Smooth muscle cell (in vitro differentiated cells): ENCODE measurements at regions not wholly inside any gene's neighbourhood (a gene's known extent, or its start where the extent isn't known, plus 50 kb on each side); places are given as distances from the start of the nearest gene placed in this dataset.
"Not testable (repeated sequence)": the region's sequence is repeated elsewhere in the genome, so short reads cannot be mapped to it uniquely, and the experiment has no call there.

Experiments
- DNase-seq: peaks from one replicate; lab custom pipeline; 2025; ENCODE audit not compliant: unreplicated experiment; lab: John Stamatoyannopoulos, UW
- H2AFZ ChIP-seq: fragments of 200-600 bp; sonication (generic); 2 replicates; pipeline ENCODE4 v1.6.0; 2016; ENCODE audit warnings: antibody characterized with exemption, low read depth, mild to moderate bottlenecking
- H3F3A ChIP-seq: fragments of 200-600 bp; sonication (generic); 2 replicates; pipeline ENCODE4 v1.6.0; 2017; ENCODE audit warnings: antibody characterized with exemption, low read depth
- H3K27ac ChIP-seq: fragments of 200-600 bp; sonication (generic); 2 replicates; pipeline ENCODE4 v1.5.1; 2016; ENCODE audit warnings: low read depth, mild to moderate bottlenecking
- H3K27me3 ChIP-seq: fragments of 200-600 bp; sonication (generic); 2 replicates; pipeline ENCODE4 v1.6.1; 2016; ENCODE audit warnings: low read depth, mild to moderate bottlenecking
- H3K36me3 ChIP-seq: fragments of 200-600 bp; sonication (generic); 2 replicates; pipeline ENCODE4 v1.5.1; 2016; ENCODE audit warnings: low read depth
- H3K4me1 ChIP-seq: fragments of 200-600 bp; sonication (generic); 2 replicates; pipeline ENCODE4 v1.5.1; 2016; ENCODE audit warnings: low read depth
- H3K4me2 ChIP-seq: fragments of 200-600 bp; sonication (generic); 2 replicates; pipeline ENCODE4 v1.6.0; 2016; ENCODE audit warnings: mild to moderate bottlenecking
- H3K4me3 ChIP-seq: fragments of 200-600 bp; sonication (generic); 2 replicates; pipeline ENCODE4 v1.5.1; 2016; ENCODE audit warnings: mild to moderate bottlenecking
- H3K79me2 ChIP-seq: fragments of 200-600 bp; sonication (generic); 2 replicates; pipeline ENCODE4 v1.6.0; 2016; ENCODE audit warnings: low read depth, mild to moderate bottlenecking
- H3K9ac ChIP-seq: fragments of 200-600 bp; sonication (generic); 2 replicates; pipeline ENCODE4 v1.6.0; 2016; ENCODE audit warnings: low read depth
- H3K9me3 ChIP-seq: fragments of 200-600 bp; sonication (generic); replicated peaks from 2 replicates; pipeline ENCODE4 v1.5.1; 2016; ENCODE audit warnings: low read depth
- H4K20me1 ChIP-seq: fragments of 200-600 bp; sonication (generic); 2 replicates; pipeline ENCODE4 v1.6.0; 2016; ENCODE audit warnings: low read depth
- WGBS: methylation state at CpG from one replicate; pipeline ENCODE4 v1.1.7; 2016; ENCODE audit warnings: low lambda C conversion rate; 5-methylcytosine and 5-hydroxymethylcytosine counted together
- TF ChIP-seq, protein P1 (sequence below): fragments of 200-600 bp; sonication (generic); IDR thresholded peaks from 2 replicates; pipeline ENCODE4 v1.5.1; 2017; ENCODE audit warnings: borderline replicate concordance, mild to moderate bottlenecking, antibody characterized with exemption; ENCODE audit not compliant: insufficient read depth, poor library complexity, severe bottlenecking

DNA sequence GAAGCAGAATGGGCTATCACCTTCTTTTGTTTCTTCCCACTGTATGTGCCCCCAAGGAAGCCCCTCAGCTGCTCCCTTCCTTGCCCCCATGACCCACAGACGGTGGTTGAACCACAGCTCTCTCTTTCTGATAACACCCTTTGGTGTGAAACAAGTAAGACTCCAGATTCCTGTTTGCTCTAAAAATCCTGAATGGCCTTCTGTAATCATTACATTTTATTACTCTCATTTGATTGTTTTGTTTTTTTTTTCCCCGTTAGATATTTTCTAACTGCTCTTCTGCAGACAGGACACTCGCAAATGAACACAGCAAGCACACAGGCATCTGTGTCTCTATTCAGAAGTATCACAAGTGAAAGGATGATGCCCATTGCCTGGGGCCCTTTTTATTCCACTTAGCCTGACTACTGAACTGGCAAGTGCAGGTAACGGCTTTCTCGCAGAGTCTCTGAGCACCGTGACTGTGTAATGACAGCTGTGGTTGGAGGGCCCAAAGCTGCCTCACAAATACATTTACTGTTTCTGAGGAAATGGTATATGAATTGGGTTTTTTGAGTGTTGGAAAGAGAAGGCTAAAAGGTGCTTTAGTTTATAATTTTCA lies 59.3 kb downstream of the OXGR1 start:
- TF ChIP-seq, protein P1, sequence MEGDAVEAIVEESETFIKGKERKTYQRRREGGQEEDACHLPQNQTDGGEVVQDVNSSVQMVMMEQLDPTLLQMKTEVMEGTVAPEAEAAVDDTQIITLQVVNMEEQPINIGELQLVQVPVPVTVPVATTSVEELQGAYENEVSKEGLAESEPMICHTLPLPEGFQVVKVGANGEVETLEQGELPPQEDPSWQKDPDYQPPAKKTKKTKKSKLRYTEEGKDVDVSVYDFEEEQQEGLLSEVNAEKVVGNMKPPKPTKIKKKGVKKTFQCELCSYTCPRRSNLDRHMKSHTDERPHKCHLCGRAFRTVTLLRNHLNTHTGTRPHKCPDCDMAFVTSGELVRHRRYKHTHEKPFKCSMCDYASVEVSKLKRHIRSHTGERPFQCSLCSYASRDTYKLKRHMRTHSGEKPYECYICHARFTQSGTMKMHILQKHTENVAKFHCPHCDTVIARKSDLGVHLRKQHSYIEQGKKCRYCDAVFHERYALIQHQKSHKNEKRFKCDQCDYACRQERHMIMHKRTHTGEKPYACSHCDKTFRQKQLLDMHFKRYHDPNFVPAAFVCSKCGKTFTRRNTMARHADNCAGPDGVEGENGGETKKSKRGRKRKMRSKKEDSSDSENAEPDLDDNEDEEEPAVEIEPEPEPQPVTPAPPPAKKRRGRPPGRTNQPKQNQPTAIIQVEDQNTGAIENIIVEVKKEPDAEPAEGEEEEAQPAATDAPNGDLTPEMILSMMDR: no peak
- Histone ChIP-seq H3K4me3 (no peak overlapping the region), H3K9me3 (no peaks in the 10 kb centered on the region), H3F3A (no peaks in the 10 kb centered on the region), H3K79me2 (no peaks in the 10 kb centered on the region), H3K27me3 (peaks cover 5% of the 10 kb centered on the region), H3K4me2 (no peak overlapping the region), H4K20me1 (no peaks in the 10 kb centered on the region), H2AFZ (no peak overlapping the region), H3K4me1 (no peaks in the 10 kb centered on the region), H3K36me3 (no peaks in the 10 kb centered on the region), H3K27ac (no peak overlapping the region), H3K9ac (no peak overlapping the region)
- DNase-seq: no peak
- WGBS: 64% methylated on average over 6 of the region's 6 CpGs

DNA sequence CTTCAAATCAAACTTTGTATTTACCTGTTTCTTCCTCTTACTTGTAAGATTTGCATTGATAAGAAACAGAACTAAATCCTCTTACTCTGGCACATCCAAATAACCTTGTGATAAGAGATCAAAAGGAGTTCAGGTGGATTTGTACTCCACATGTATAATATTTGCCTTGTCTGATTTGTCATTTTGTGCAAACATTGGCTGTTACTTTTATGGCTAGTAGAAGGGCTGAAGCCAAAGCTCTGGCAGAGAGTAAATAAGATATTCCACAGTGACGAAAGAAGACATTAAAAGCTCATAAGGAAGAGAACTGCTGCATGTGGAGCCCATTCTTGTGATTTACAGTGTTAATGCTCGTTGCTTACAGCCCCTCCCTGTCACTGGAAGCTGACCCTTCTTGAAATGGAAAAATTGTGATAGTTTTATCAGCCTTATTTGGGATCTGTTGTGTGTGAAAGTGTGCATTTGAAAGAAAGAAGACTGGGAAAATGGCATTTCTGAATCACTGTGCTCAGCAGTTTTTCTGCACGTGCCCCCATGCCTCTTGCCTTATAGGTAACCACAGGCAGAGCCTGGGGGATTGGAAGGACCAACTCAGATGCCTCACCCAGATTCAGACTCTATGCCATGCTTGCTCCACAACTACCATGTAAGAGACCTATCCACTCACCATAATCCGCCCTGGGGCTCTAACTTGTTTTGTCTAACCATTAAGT lies 68.2 kb downstream of the OXGR1 start:
- Histone ChIP-seq H3K27ac (no peak overlapping the region), H3K79me2 (no peaks in the 10 kb centered on the region), H3K4me2 (no peak overlapping the region), H3K9me3 (no peaks in the 10 kb centered on the region), H3F3A (no peaks in the 10 kb centered on the region), H3K36me3 (no peaks in the 10 kb centered on the region), H3K27me3 (no peaks in the 10 kb centered on the region), H3K4me1 (no peaks in the 10 kb centered on the region), H2AFZ (no peak overlapping the region), H4K20me1 (no peaks in the 10 kb centered on the region), H3K9ac (no peak overlapping the region), H3K4me3 (no peak overlapping the region)
- WGBS: 67% methylated on average over 4 of the region's 4 CpGs
- TF ChIP-seq, protein P1: no peak
- no peak for DNase-seq

DNA sequence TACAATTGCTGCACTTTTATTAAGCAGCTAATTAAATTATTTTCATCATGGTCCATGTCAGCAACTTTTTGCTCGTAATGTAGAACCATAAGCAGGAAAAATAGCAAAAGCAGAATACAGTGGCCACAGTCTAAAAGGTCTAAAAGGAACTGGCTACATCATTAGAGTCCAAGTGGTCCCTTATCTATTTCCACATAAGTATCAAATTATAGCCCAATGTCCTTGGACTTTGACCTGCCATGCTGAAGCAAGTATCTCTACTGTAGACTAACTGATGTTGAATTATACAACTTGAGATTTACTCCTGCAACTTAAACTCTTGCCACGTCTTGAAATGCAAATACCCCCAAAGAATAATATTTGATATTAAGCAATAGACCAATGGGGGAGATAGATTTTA lies 68.8 kb downstream of the OXGR1 start:
- Histone ChIP-seq H3K4me3 (no peak overlapping the region), H3K9me3 (no peaks in the 10 kb centered on the region), H3K4me1 (no peaks in the 10 kb centered on the region), H3F3A (no peaks in the 10 kb centered on the region), H3K27me3 (no peaks in the 10 kb centered on the region), H3K4me2 (no peak overlapping the region), H3K9ac (no peak overlapping the region), H3K27ac (no peak overlapping the region), H3K79me2 (no peaks in the 10 kb centered on the region), H4K20me1 (no peaks in the 10 kb centered on the region), H3K36me3 (no peaks in the 10 kb centered on the region), H2AFZ (no peak overlapping the region)
- WGBS: 80% methylated on average over 2 of the region's 2 CpGs
- no peak for DNase-seq
- TF ChIP-seq, protein P1: no peak

DNA sequence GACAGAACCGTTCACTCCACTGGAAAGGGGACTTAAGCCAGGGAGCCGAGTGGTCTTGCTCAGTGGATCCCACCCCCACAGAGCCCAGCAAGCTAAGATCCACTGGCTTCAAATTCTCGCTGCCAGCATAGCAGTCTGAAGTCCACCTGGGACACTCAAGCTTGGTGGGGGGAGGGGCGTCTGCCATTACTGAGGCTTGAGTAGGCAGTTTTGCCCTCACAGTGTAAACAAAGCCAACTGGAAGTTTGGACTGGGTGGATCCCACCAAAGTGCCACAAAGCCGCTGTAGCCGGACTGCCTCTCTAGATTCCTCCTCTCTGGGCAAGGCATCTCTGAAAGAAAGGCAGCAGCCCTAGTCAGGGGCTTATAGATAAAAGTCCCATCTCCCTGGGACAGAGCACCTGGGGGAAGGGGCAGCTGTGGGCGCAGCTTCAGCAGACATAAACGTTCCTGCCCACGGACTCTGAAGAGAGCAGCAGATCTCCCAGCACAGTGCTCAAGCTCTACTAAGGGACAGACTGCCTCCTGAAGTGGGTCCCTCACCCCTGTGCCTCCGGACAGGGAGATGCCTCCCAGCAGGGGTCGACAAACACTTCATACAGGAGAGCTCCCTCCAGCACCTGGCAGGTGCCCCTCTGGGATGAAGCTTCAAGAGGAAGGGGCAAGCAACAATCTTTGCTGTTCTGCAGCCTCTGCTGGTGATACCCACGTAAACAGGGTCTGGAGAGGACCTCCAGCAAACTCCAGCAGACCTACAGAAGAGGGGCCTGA lies 75.2 kb downstream of the OXGR1 start:
- H3K9ac ChIP-seq, H2AFZ ChIP-seq, H3K27me3 ChIP-seq, DNase-seq, H3K27ac ChIP-seq, H3K4me2 ChIP-seq, H3K9me3 ChIP-seq, H4K20me1 ChIP-seq, H3F3A ChIP-seq, H3K79me2 ChIP-seq, H3K36me3 ChIP-seq, H3K4me3 ChIP-seq, H3K4me1 ChIP-seq: not testable (repeated sequence)
- 81% methylated on average over 12 of the region's 12 CpGs for WGBS
